Mesothelial cell of epicardium (in vitro differentiated cells): ENCODE measurements at regions not wholly inside any gene's neighbourhood (a gene's known extent, or its start where the extent isn't known, plus 50 kb on each side); places are given as distances from the start of the nearest gene placed in this dataset.
"Not testable (repeated sequence)": the region's sequence is repeated elsewhere in the genome, so short reads cannot be mapped to it uniquely, and the experiment has no call there.

ENCODE experiments used
- DNase-seq, 2 experiments: peaks; one replicate each; pipeline ENCODE4 v3.0.0; 2021; ENCODE audit warnings: low spot score in 2 of 2; ENCODE audit not compliant: unreplicated experiment in 2 of 2
- H3K27ac Mint-ChIP-seq: 2 replicates; pipeline ENCODE4 v1.8.0; 2021; ENCODE audit warnings: mixed read lengths
- H3K27me3 Mint-ChIP-seq: 2 replicates; pipeline ENCODE4 v1.8.0; 2021; ENCODE audit warnings: low read depth, mixed read lengths
- H3K36me3 Mint-ChIP-seq: 2 replicates; pipeline ENCODE4 v1.8.0; 2021; ENCODE audit warnings: mixed read lengths
- H3K4me1 Mint-ChIP-seq: 2 replicates; pipeline ENCODE4 v1.8.0; 2021; ENCODE audit warnings: mixed read lengths
- H3K4me3 Mint-ChIP-seq: 2 replicates; pipeline ENCODE4 v1.8.0; 2021; ENCODE audit warnings: mild to moderate bottlenecking, moderate library complexity, mixed read lengths
- H3K9me3 Mint-ChIP-seq: 2 replicates; pipeline ENCODE4 v1.8.0; 2021; ENCODE audit warnings: mixed read lengths
- CTCF ChIP-seq: fragments of 200-600 bp; sonication (generic); IDR thresholded peaks from one replicate; pipeline ENCODE4 v1.5.0; 2021; ENCODE audit warnings: antibody characterized with exemption; ENCODE audit not compliant: unreplicated experiment

GRCh38 chr4:107490116-107490515 lies 229.9 kb downstream of the PAPSS1 start:
- no peaks in the 10 kb centered on the region for H3K4me1 Mint-ChIP-seq
- H3K27ac Mint-ChIP-seq = no peak overlapping the region
- H3K36me3 Mint-ChIP-seq = no peaks in the 10 kb centered on the region
- no peaks in the 10 kb centered on the region for H3K27me3 Mint-ChIP-seq
- no peak overlapping the region for H3K4me3 Mint-ChIP-seq
- TF ChIP-seq CTCF = no peak
- H3K9me3 Mint-ChIP-seq = peaks cover 7% of the 10 kb centered on the region
- no peak for DNase-seq

- DNase-seq, H3K27ac Mint-ChIP-seq, H3K4me1 Mint-ChIP-seq, H3K4me3 Mint-ChIP-seq, H3K27me3 Mint-ChIP-seq: not testable (repeated sequence)
- Mint-ChIP-seq H3K9me3 (peaks cover 47% of the 10 kb centered on the region), H3K36me3 (peaks cover 11% of the 10 kb centered on the region)
These were observed 236.4 kb downstream of the PAPSS1 start for GRCh38 chr4:107483621-107484020.

GRCh38 chr4:107482546-107482945 lies 237.5 kb downstream of the PAPSS1 start:
- peaks cover 11% of the 10 kb centered on the region for H3K36me3 Mint-ChIP-seq
- H3K4me3 Mint-ChIP-seq = no peak overlapping the region
- H3K4me1 Mint-ChIP-seq = no peaks in the 10 kb centered on the region
- no peaks in the 10 kb centered on the region for H3K27me3 Mint-ChIP-seq
- H3K27ac Mint-ChIP-seq = no peak overlapping the region
- DNase-seq = no peak
- no peak for TF ChIP-seq CTCF
- H3K9me3 Mint-ChIP-seq = peaks cover 51% of the 10 kb centered on the region

GRCh38 chr4:107478327-107478980 lies 241.6 kb downstream of the PAPSS1 start:
- TF ChIP-seq CTCF = no peak
- no peaks in the 10 kb centered on the region for H3K4me1 Mint-ChIP-seq
- H3K27me3 Mint-ChIP-seq = no peaks in the 10 kb centered on the region
- peaks cover 2% of the 10 kb centered on the region for H3K36me3 Mint-ChIP-seq
- H3K27ac Mint-ChIP-seq = no peak overlapping the region
- H3K4me3 Mint-ChIP-seq = no peak overlapping the region
- H3K9me3 Mint-ChIP-seq = peaks cover 40% of the 10 kb centered on the region
- DNase-seq = no peak

GRCh38 chr4:107473126-107473525 lies 246.9 kb downstream of the PAPSS1 start:
- DNase-seq = no peak
- Mint-ChIP-seq H3K36me3 (no peaks in the 10 kb centered on the region), H3K27me3 (no peaks in the 10 kb centered on the region), H3K4me3 (no peak overlapping the region), H3K4me1 (no peaks in the 10 kb centered on the region), H3K9me3 (peaks cover 10% of the 10 kb centered on the region), H3K27ac (no peak overlapping the region)
- TF ChIP-seq CTCF = no peak

- TF ChIP-seq CTCF = no peak
- Mint-ChIP-seq H3K4me3 (no peak overlapping the region), H3K9me3 (peaks cover 6% of the 10 kb centered on the region), H3K36me3 (no peaks in the 10 kb centered on the region), H3K27me3 (no peaks in the 10 kb centered on the region), H3K4me1 (no peaks in the 10 kb centered on the region), H3K27ac (no peak overlapping the region)
- DNase-seq = no peak
These were observed 247.6 kb downstream of the PAPSS1 start for GRCh38 chr4:107472265-107472948.
